ENCODE measurements at regions not wholly inside any gene's neighbourhood (a gene's known extent, or its start where the extent isn't known, plus 50 kb on each side); places are given as distances from the start of the nearest gene placed in this dataset.

GRCh38 chr2:205937211-205937610 is 148.8 kb downstream of the INO80D start:
- in situ Hi-C loops (cut with MboI; ENCODE audit: low pct_ligation_motif_present in 1 of 4, low pct_unique_long_range_greater_than_20kb in 1 of 4, low sequenced_read_pairs in 3 of 4) (loop anchor here in 1 of 4 donors (25.0 kb wide), 1 partner anchor 1625 kb away; no protein-coding TSS in a partner anchor), intact Hi-C loops (cut with DNase I; ENCODE audit: low total_unique reads) (no loop called here)
- Histone ChIP-seq H3K4me3 (no peak overlapping the region), H3K27me3 (no peaks in the 10 kb centered on the region), H3K36me3 (no peaks in the 10 kb centered on the region), H3K4me1 (peaks cover 0 to 5% (median 0%) of the 10 kb centered on the region in 4 donors), H3K9me3 (no peaks in the 10 kb centered on the region), H3K27ac (no peak overlapping the region)
- WGBS, 2 donors (ENCODE audit: low coverage in 1 of 2) = 88 to 100% methylated on average over 1 of the region's 1 CpG
- no peak for TF ChIP-seq EP300 (IDR thresholded peaks at IDR 0.05; ENCODE audit: low read depth)
- no peak for TF ChIP-seq POLR2AphosphoS5 (IDR thresholded peaks at IDR 0.05)
- TF ChIP-seq CTCF (IDR thresholded peaks at IDR 0.05) = no peak
- TF ChIP-seq POLR2A (IDR thresholded peaks at IDR 0.05) = no peak
- DNase-seq = no peak

- intact Hi-C loops (cut with DNase I; ENCODE audit: low total_unique reads) = no loop called here
- no peak overlapping the region for H3K27ac ChIP-seq
- no peak for TF ChIP-seq POLR2A (IDR thresholded peaks at IDR 0.05)
- H3K36me3 ChIP-seq = no peaks in the 10 kb centered on the region
- no peaks in the 10 kb centered on the region for H3K9me3 ChIP-seq
- in situ Hi-C loops (cut with MboI; ENCODE audit: low pct_ligation_motif_present in 1 of 4, low pct_unique_long_range_greater_than_20kb in 1 of 4, low sequenced_read_pairs in 3 of 4) = loop anchor here in 1 of 4 donors (25.0 kb wide), 1 partner anchor 1624 kb away; no protein-coding TSS in a partner anchor
- no peak for DNase-seq
- 58 to 70% methylated on average over 10 of the region's 10 CpGs for WGBS, 2 donors (ENCODE audit: low coverage in 1 of 2)
- H3K27me3 ChIP-seq = no peaks in the 10 kb centered on the region
- no peak overlapping the region for H3K4me3 ChIP-seq
- H3K4me1 ChIP-seq = peaks cover 0 to 5% (median 0%) of the 10 kb centered on the region in 4 donors
These were observed 149.5 kb downstream of the INO80D start for GRCh38 chr2:205936446-205936845.

- TF ChIP-seq POLR2A (IDR thresholded peaks at IDR 0.05) (no peak), CTCF (IDR thresholded peaks at IDR 0.05) (peak in 4 of 5 experiments; percentile 19 to 45 (median 38)), POLR2AphosphoS5 (IDR thresholded peaks at IDR 0.05) (no peak)
- Histone ChIP-seq H3K9me3 (no peaks in the 10 kb centered on the region), H3K4me3 (no peak overlapping the region), H3K36me3 (no peaks in the 10 kb centered on the region), H3K27me3 (no peaks in the 10 kb centered on the region), H3K4me1 (peaks cover 3 to 17% (median 7%) of the 10 kb centered on the region in 4 donors), H3K27ac (no peak overlapping the region)
- DNase-seq = no peak
- WGBS, 2 donors (ENCODE audit: low coverage in 1 of 2) = 45 to 50% methylated on average over 1 of the region's 1 CpG
- intact Hi-C loops (cut with DNase I; ENCODE audit: low total_unique reads) = no loop called here
- in situ Hi-C loops (cut with MboI; ENCODE audit: low pct_ligation_motif_present in 1 of 4, low pct_unique_long_range_greater_than_20kb in 1 of 4, low sequenced_read_pairs in 3 of 4) = loop anchor here in 1 of 4 donors (25.0 kb wide), 1 partner anchor 1622 kb away; no protein-coding TSS in a partner anchor
These were observed 151.5 kb downstream of the INO80D start for GRCh38 chr2:205934443-205934842.

GRCh38 chr2:205932861-205933260 is 153.1 kb downstream of the INO80D start:
- Histone ChIP-seq H3K9me3 (no peaks in the 10 kb centered on the region), H3K36me3 (no peaks in the 10 kb centered on the region), H3K4me3 (no peak overlapping the region), H3K27ac (no peak overlapping the region), H3K4me1 (peaks cover 3 to 23% (median 12%) of the 10 kb centered on the region in 4 donors), H3K27me3 (no peaks in the 10 kb centered on the region)
- 59 to 100% methylated on average over 1 to 2 of the region's 2 CpGs for WGBS, 2 donors (ENCODE audit: low coverage in 1 of 2)
- in situ Hi-C loops (cut with MboI; ENCODE audit: low pct_ligation_motif_present in 1 of 4, low pct_unique_long_range_greater_than_20kb in 1 of 4, low sequenced_read_pairs in 3 of 4) (loop anchor here in 1 of 4 donors (25.0 kb wide), 1 partner anchor 1621 kb away; no protein-coding TSS in a partner anchor), intact Hi-C loops (cut with DNase I; ENCODE audit: low total_unique reads) (no loop called here)
- DNase-seq = no peak
- TF ChIP-seq POLR2A (IDR thresholded peaks at IDR 0.05) (no peak), POLR2AphosphoS5 (IDR thresholded peaks at IDR 0.05) (no peak), EP300 (IDR thresholded peaks at IDR 0.05; ENCODE audit: low read depth) (no peak), CTCF (IDR thresholded peaks at IDR 0.05) (no peak)

GRCh38 chr2:205931388-205931787 is 154.6 kb downstream of the INO80D start:
- in situ Hi-C loops (cut with MboI; ENCODE audit: low pct_ligation_motif_present in 1 of 4, low pct_unique_long_range_greater_than_20kb in 1 of 4, low sequenced_read_pairs in 3 of 4) (loop anchor here in 1 of 4 donors (25.0 kb wide), 1 partner anchor 1619 kb away; no protein-coding TSS in a partner anchor), intact Hi-C loops (cut with DNase I; ENCODE audit: low total_unique reads) (no loop called here)
- Histone ChIP-seq H3K36me3 (no peaks in the 10 kb centered on the region), H3K4me1 (peaks cover 3 to 23% (median 12%) of the 10 kb centered on the region in 4 donors), H3K4me3 (no peak overlapping the region), H3K9me3 (no peaks in the 10 kb centered on the region), H3K27ac (no peak overlapping the region), H3K27me3 (peaks cover 8% of the 10 kb centered on the region)
- WGBS, 2 donors (ENCODE audit: low coverage in 1 of 2) = 93 to 100% methylated on average over 2 to 3 of the region's 3 CpGs
- DNase-seq = no peak
- no peak for TF ChIP-seq POLR2AphosphoS5 (IDR thresholded peaks at IDR 0.05)
- TF ChIP-seq CTCF (IDR thresholded peaks at IDR 0.05) = no peak
- no peak for TF ChIP-seq EP300 (IDR thresholded peaks at IDR 0.05; ENCODE audit: low read depth)
- no peak for TF ChIP-seq POLR2A (IDR thresholded peaks at IDR 0.05)

Data from transverse colon (tissue), 4 donors.